Neural crest cell (in vitro differentiated cells): ENCODE measurements at regions not wholly inside any gene's neighbourhood (a gene's known extent, or its start where the extent isn't known, plus 50 kb on each side); places are given as distances from the start of the nearest gene placed in this dataset.

Experiments used
- DNase-seq: peaks from one replicate; pipeline ENCODE4 v3.0.0; 2021; ENCODE audit warnings: low read depth, mixed read lengths, low spot score
- H3K27ac Mint-ChIP-seq: one replicate; pipeline ENCODE4 v1.8.0; 2021; ENCODE audit warnings: mild to moderate bottlenecking, mixed read lengths; ENCODE audit not compliant: unreplicated experiment
- H3K27me3 Mint-ChIP-seq: 2 replicates; pipeline ENCODE4 v1.8.0; 2021; ENCODE audit warnings: low read depth, mild to moderate bottlenecking, mixed read lengths
- H3K36me3 Mint-ChIP-seq: 2 replicates; pipeline ENCODE4 v1.8.0; 2021; ENCODE audit warnings: low read depth, mild to moderate bottlenecking, mixed read lengths
- H3K4me1 Mint-ChIP-seq: 2 replicates; pipeline ENCODE4 v1.8.0; 2021; ENCODE audit warnings: mixed read lengths
- H3K4me3 Mint-ChIP-seq: one replicate; pipeline ENCODE4 v1.8.0; 2021; ENCODE audit warnings: mild to moderate bottlenecking, mixed read lengths
- H3K9me3 Mint-ChIP-seq: 2 replicates; pipeline ENCODE4 v1.8.0; 2021; ENCODE audit warnings: mixed read lengths
- TF ChIP-seq, protein P1 (sequence below): fragments of 200-600 bp; sonication (generic); conservative IDR thresholded peaks from 2 replicates; pipeline ENCODE4 v1.5.0; 2021; ENCODE audit warnings: antibody characterized with exemption, mild to moderate bottlenecking

DNA sequence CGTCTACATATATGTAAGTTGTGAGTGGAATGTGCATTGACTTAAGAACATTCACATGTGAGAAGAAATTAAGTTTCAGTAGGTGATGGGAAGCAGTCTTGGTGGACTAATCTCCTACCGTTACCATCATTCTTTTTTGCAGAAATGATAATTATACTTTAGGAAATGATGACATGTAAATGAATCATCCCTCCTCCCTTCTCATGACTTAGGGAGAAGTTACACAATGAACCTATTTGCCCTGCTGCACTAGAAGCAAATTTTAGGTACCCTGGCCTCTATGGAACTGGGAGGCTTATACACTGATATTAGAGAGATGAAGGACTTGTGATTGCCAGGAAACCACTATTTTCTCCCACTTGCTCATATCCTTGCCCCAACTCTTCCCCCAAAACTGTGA, 214.2 kb downstream of the CALCRL start:
- Mint-ChIP-seq H3K27ac (no peak overlapping the region), H3K4me1 (no peaks in the 10 kb centered on the region), H3K36me3 (peaks cover 3% of the 10 kb centered on the region), H3K4me3 (no peak overlapping the region), H3K27me3 (no peaks in the 10 kb centered on the region), H3K9me3 (peaks cover 6% of the 10 kb centered on the region)
- TF ChIP-seq, protein P1, sequence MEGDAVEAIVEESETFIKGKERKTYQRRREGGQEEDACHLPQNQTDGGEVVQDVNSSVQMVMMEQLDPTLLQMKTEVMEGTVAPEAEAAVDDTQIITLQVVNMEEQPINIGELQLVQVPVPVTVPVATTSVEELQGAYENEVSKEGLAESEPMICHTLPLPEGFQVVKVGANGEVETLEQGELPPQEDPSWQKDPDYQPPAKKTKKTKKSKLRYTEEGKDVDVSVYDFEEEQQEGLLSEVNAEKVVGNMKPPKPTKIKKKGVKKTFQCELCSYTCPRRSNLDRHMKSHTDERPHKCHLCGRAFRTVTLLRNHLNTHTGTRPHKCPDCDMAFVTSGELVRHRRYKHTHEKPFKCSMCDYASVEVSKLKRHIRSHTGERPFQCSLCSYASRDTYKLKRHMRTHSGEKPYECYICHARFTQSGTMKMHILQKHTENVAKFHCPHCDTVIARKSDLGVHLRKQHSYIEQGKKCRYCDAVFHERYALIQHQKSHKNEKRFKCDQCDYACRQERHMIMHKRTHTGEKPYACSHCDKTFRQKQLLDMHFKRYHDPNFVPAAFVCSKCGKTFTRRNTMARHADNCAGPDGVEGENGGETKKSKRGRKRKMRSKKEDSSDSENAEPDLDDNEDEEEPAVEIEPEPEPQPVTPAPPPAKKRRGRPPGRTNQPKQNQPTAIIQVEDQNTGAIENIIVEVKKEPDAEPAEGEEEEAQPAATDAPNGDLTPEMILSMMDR: no peak
- DNase-seq: no peak

DNA sequence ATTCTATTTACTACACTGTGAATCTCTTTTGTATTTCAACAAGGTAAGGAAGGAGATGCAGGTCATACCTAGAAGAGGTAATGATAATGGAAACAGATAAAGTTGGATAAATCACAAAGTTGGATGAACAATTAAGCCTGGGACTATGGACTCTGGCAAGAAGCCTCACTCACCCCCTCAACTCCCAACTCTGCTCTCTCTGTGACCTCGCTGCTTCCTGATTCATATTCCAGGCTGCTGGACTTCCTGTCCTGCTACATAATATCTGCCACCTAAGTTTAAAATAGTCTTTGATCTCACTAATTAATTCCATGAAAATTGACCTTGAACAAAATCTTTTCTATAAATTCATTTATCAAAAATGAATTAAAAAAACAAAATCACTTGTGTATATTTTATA, 215.3 kb downstream of the CALCRL start:
- no peaks in the 10 kb centered on the region for H3K4me1 Mint-ChIP-seq
- H3K9me3 Mint-ChIP-seq: peaks cover 6% of the 10 kb centered on the region
- TF ChIP-seq, protein P1: no peak
- no peaks in the 10 kb centered on the region for H3K27me3 Mint-ChIP-seq
- no peak for DNase-seq
- H3K27ac Mint-ChIP-seq: no peak overlapping the region
- no peak overlapping the region for H3K4me3 Mint-ChIP-seq
- peaks cover 3% of the 10 kb centered on the region for H3K36me3 Mint-ChIP-seq

DNA sequence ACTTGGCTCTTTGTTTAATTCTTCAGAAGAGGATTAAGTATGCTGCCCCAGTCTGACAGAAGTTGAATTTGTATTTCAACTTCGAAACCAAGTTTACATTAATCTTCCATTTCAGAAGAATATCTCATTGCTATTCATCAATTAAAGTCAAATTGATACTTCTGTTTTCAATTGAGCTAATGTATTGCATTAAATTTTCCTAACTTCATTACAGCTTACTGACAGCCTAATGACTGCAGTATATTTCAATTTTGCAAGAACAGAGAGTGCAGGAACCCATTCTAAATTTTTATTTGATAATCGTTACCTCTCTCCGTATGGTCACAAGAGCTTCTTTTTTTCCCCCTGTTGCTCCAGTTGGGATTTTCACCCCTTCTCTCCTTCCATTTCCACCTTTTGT, 218.0 kb downstream of the CALCRL start:
- DNase-seq: no peak
- H3K27me3 Mint-ChIP-seq: no peaks in the 10 kb centered on the region
- TF ChIP-seq, protein P1: no peak
- H3K36me3 Mint-ChIP-seq: no peaks in the 10 kb centered on the region
- peaks cover 5% of the 10 kb centered on the region for H3K4me1 Mint-ChIP-seq
- H3K27ac Mint-ChIP-seq: no peak overlapping the region
- H3K9me3 Mint-ChIP-seq: peaks cover 3% of the 10 kb centered on the region
- H3K4me3 Mint-ChIP-seq: no peak overlapping the region

DNA sequence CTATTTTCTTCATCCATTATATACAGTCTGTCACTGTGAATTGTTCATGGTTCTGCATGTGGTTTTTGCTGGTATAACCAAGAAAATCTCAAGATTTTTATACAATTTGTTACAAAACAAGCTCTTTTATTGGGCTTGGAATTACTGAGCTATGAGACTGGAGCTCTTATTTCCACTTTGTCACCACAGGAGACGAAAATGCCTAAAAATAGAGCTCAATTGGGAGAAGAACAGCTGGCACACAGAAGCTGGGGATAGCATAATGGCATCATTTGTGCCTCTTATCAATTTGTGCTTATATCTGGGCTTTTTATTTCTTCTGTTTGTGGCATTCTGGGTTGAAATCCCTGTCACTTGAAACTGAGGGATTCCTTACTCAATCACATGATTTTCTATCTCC, 219.1 kb downstream of the CALCRL start:
- Mint-ChIP-seq H3K36me3 (no peaks in the 10 kb centered on the region), H3K4me3 (no peak overlapping the region), H3K9me3 (peaks cover 1% of the 10 kb centered on the region), H3K4me1 (peaks cover 16% of the 10 kb centered on the region), H3K27me3 (no peaks in the 10 kb centered on the region), H3K27ac (no peak overlapping the region)
- no peak for DNase-seq
- TF ChIP-seq, protein P1: no peak

DNA sequence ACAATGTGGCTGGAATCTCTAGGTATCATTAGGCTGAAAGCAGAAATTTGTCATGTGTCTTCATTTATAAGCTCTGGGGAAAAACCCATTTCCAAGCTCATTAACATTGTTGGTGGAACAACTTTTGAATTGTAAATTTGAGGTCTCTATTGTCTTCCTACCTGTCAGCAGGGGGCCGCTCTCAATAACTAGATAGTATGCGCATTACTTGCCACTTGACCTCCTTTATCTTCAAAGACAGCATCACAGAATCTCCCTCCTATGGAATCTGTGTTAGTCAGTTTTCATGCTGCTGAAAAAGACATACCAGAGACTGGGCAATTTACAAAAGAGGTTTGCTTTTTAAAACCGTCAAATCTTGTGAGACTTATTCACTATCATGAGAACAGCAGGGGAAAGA, 223.1 kb downstream of the CALCRL start:
- Mint-ChIP-seq H3K27me3 (no peaks in the 10 kb centered on the region), H3K4me3 (no peak overlapping the region), H3K27ac (no peak overlapping the region), H3K36me3 (peaks cover 3% of the 10 kb centered on the region), H3K4me1 (peaks cover 16% of the 10 kb centered on the region), H3K9me3 (peaks cover 4% of the 10 kb centered on the region)
- DNase-seq: no peak
- TF ChIP-seq, protein P1: no peak

DNA sequence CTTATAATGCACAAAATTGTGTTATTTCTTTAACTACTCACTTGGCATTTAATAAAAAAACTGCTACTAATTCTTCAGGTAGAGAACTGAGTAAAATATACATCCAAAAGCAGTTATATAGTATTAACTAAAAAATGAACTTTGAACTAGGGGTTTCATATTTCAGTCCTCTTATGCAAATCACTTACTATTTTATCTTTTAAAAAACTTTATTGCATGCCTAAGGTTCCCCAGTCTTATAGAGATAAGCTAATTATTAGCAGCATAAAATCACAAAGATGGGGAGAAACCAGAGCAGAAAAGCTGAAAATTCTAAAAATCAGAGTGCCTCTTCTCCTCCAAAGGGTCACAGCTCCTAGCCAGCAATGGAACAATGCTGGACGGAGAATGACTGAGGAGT, 228.0 kb downstream of the CALCRL start:
- DNase-seq: no peak
- Mint-ChIP-seq H3K36me3 (peaks cover 3% of the 10 kb centered on the region), H3K27me3 (no peaks in the 10 kb centered on the region), H3K4me1 (peaks cover 14% of the 10 kb centered on the region), H3K27ac (no peak overlapping the region), H3K4me3 (no peak overlapping the region), H3K9me3 (peaks cover 4% of the 10 kb centered on the region)
- TF ChIP-seq, protein P1: no peak
